Medulla oblongata (tissue), 1 donor: ENCODE measurements at regions not wholly inside any gene's neighbourhood (a gene's known extent, or its start where the extent isn't known, plus 50 kb on each side); places are given as distances from the start of the nearest gene placed in this dataset.
"Not testable (repeated sequence)": the region's sequence is repeated elsewhere in the genome, so short reads cannot be mapped to it uniquely, and the experiment has no call there.

Source experiments
- DNase-seq: peaks from one replicate; pipeline ENCODE4 v3.0.0-alpha.2; 2015; ENCODE audit errors: extremely low spot score

GRCh38 chr5:158207733-158208132, 348.8 kb upstream of the CLINT1 start:
- DNase-seq: no peak

GRCh38 chr5:158205992-158206391, 347.0 kb upstream of the CLINT1 start:
- DNase-seq: no peak

DNA sequence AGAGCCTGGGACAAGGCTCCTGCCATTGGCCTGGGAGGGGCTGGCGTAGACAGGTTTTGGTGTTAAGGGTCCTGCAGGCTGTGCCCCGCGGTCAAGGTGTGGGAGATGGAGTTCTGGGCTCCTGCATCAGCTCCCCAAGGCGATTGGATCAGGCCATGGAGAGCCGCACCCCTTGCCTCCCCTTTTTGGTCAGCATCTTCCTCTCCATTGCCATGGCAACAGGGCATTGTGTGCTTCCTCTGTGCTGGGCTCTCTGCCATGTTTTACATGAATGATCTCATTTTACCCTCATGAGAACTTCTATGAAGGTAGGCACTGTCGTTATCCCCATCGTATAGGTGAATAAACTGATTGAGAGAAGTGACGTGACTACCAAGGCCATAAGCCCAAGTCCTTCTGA, 344.3 kb upstream of the CLINT1 start:
- DNase-seq: no peak

GRCh38 chr5:158202801-158203200, 343.9 kb upstream of the CLINT1 start:
- no peak for DNase-seq

DNA sequence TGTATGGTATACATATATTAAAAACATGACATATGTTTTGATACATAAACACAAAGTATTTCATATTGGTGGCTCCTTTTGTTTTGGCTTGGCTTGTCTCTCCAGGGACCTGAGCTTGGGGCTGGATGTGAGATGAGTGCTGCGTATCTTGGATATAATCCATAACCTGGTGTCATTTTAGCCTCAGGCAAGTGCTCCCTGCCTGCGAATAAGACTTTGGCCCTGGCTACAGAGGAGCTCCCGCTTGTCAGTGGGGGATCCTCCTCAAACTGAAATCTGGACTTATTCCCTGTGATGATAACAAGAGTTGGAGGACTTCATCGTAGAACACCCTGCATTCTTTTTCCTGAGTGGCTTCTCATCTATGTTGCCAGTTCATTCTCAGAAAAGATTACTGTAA, 341.7 kb upstream of the CLINT1 start:
- DNase-seq: no peak

- no peak for DNase-seq
Measured at GRCh38 chr5:158198636-158199035, 339.7 kb upstream of the CLINT1 start.

- DNase-seq: no peak
Measured at GRCh38 chr5:158195416-158196210, 336.7 kb upstream of the CLINT1 start.

GRCh38 chr5:158194561-158194976, 335.6 kb upstream of the CLINT1 start:
- DNase-seq: no peak

- DNase-seq: not testable (repeated sequence)
Measured at GRCh38 chr5:158193395-158193794, 334.4 kb upstream of the CLINT1 start.

DNA sequence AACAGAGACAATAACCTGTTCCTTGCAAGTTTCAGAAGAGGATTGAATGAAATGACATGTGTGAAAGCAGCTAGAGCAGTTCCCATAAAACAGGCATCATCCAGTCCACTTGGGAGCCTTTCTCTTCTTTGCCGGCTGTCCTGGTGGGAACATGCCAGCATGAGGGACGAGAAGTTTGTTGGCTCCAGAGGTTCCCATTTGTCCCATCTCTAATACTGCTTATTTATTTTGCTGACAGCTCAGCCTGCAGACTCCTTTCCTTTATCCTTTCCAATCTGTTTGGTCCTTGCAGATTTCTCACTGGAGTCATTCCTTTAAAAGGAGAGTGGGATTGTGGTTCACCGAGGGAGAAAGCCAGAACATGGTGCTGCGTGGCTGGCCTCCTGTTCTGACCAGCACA, 321.5 kb upstream of the CLINT1 start:
- no peak for DNase-seq

GRCh38 chr5:158179271-158179670, 320.3 kb upstream of the CLINT1 start:
- no peak for DNase-seq

DNA sequence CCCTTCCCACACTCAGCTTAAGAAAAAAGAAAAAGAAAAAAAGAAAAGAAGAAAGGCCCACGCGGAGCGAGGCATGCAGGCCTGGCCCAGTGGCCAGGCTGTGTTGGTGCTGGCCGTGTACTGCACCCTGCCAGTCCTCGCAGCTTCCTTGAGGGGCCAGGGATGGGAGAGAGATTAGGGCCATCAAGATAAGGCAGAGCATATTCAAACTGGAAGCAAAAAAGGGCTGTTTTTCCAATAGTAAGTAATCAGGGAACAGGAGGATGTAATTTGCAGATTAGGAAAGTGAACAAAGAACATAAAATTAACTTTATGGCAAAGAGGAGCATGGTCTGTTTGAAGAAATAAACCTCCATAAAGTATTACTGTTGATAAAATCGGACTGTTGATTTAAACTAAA, 319.6 kb upstream of the CLINT1 start:
- DNase-seq: no peak

DNA sequence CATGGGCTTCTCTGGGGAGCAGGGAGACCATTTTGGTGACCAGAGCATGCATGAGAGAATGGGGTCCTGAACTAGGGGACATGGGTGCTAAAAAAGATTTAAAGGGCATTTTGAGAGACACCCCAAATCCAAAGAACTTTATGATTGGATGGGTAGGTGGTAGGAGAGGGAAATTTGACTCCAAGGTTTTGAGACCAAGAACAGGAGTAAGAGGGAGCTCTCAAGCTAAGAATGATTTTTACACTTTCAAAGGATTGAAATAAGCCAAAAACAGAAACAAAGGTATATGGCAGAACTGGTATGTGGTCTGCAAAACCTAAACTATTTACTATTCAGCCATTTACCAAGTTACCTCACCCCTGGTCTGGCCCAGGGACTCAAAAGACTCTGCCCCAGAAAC, 318.2 kb upstream of the CLINT1 start:
- no peak for DNase-seq

- no peak for DNase-seq
Measured at GRCh38 chr5:158175934-158176481, 317.1 kb upstream of the CLINT1 start.

GRCh38 chr5:158174918-158175851, 316.2 kb upstream of the CLINT1 start:
- DNase-seq: peak; percentile 89

DNA sequence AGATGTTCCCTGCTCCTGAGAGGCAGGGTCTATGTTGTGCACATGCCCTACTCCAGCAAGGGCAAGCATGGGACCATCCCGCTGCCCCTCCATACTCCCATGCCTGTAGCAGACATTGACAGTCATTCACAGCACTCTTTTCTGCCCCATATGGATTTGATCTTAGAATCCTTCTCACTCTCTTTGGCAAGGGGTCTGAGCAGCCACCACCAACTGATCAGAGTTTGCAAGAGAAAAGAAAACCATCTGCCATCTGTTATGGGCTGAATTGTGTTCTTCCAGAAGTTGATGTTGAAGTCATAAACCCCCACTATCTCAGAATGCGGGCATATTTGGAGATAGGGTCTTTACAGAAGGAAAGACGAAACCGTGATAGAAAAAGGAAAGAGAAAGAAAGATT, 315.1 kb upstream of the CLINT1 start:
- no peak for DNase-seq

- DNase-seq: no peak
Measured at GRCh38 chr5:158172005-158172404, 313.1 kb upstream of the CLINT1 start.

DNA sequence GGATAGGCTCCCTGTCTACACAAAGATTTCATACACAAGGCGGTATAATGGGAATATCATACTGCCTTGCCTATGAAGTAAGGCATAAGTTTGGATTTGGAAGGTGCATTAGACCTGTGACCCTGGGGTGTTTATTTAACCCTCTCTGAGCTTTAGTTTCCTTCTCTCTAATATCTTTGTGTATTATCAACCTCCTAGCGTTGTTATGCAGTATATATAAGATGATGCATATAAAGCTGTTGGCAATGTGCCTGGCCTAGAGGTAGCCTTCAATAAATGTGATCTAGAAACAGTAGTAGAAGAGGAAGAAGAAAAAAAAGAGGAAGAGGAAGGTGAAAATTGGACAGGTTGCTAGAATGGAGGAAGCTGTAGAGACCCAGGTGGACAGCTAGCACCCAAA, 311.6 kb upstream of the CLINT1 start:
- no peak for DNase-seq

DNA sequence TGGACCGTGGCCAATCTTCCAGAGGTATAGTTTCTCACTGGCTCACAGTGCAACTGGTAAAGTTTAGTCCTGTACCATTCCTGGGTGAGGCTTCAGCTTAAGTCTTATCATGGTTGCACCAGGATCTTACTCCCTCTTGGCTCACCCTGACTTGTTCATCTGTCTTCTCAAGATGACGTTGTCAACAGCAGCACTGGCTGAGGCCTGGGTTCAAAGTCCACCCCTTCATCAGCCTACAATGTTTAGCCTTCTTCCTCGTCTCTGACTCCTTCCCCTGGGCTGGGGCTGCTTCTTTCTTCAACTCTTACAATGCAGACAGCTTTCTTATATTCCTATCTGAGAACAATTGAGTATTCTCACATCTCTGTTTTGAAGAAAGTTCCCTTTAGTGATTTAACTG, 311.1 kb upstream of the CLINT1 start:
- no peak for DNase-seq

- DNase-seq: no peak
Measured at GRCh38 chr5:158166424-158166823, 307.5 kb upstream of the CLINT1 start.

DNA sequence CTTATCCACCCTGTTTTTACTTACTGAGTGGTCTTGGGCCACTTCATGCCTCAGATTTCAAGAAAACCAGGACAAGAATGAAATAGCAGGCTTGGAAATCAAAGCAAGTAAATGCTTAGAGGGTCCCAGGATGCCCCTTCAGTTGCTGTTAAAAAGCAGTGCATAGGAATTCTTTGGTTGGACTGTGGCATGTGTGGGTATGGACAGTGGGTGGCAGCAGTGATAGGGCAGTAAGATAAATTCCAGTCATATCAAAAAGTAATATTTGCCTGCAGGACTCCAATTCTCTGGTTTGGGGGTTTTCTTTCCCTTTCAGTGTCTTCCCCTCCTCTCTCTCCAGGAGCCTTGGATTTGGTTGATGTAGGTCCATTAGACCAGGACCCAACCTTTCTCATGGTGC, 306.7 kb upstream of the CLINT1 start:
- no peak for DNase-seq

- no peak for DNase-seq
Measured at GRCh38 chr5:158164296-158165047, 305.5 kb upstream of the CLINT1 start.
